ENCODE measurements at regions not wholly inside any gene's neighbourhood (a gene's known extent, or its start where the extent isn't known, plus 50 kb on each side); places are given as distances from the start of the nearest gene placed in this dataset.

DNA sequence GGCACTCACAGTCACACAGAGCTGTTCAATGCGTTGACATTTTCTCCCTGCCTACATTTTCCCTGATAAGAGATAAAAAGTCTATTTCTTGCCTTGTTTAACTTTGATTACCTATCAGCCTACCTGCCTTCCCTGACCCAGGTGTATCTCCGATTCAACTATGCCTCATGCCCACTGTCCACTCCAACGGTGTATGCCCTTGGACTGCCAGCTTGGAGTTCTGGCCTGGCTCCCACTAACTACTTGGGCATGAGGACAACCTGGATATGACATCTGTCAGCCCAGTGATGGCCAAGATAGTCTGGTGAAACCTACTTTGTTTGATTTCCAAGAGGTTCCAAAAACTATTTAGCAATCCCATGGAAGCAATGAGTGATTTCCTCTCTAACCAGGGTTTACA is 93.0 kb upstream of the PELI2 start:
- TF ChIP-seq EZH2 (IDR thresholded peaks at IDR 0.05; ENCODE audit: borderline replicate concordance, insufficient read depth, low read depth, low read length, poor library complexity, severe bottlenecking): no peak
- TF ChIP-seq, protein P1, sequence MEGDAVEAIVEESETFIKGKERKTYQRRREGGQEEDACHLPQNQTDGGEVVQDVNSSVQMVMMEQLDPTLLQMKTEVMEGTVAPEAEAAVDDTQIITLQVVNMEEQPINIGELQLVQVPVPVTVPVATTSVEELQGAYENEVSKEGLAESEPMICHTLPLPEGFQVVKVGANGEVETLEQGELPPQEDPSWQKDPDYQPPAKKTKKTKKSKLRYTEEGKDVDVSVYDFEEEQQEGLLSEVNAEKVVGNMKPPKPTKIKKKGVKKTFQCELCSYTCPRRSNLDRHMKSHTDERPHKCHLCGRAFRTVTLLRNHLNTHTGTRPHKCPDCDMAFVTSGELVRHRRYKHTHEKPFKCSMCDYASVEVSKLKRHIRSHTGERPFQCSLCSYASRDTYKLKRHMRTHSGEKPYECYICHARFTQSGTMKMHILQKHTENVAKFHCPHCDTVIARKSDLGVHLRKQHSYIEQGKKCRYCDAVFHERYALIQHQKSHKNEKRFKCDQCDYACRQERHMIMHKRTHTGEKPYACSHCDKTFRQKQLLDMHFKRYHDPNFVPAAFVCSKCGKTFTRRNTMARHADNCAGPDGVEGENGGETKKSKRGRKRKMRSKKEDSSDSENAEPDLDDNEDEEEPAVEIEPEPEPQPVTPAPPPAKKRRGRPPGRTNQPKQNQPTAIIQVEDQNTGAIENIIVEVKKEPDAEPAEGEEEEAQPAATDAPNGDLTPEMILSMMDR (IDR thresholded peaks at IDR 0.05): no peak

Data from B cell (primary cell).